IMR-90 (cell line): ENCODE measurements at regions not wholly inside any gene's neighbourhood (a gene's known extent, or its start where the extent isn't known, plus 50 kb on each side); places are given as distances from the start of the nearest gene placed in this dataset.

Experiments used
- BHLHE40 ChIP-seq: fragments of 150-350 bp; IDR thresholded peaks from 2 replicates; pipeline ENCODE4 v1.6.1; 2016; ENCODE audit warnings: mild to moderate bottlenecking, low read depth, low read length
- CHD1 ChIP-seq: IDR thresholded peaks from 2 replicates; pipeline ENCODE4 v1.6.1; 2012; ENCODE audit warnings: low read depth, low read length, improper control_type of control experiment
- CTCF ChIP-seq: conservative IDR thresholded peaks from 2 replicates; pipeline ENCODE4 v1.5.1; 2012; ENCODE audit warnings: mild to moderate bottlenecking, low read depth, low read length, improper control_type of control experiment
- MAZ ChIP-seq: IDR thresholded peaks from 2 replicates; pipeline ENCODE4 v1.6.1; 2012; ENCODE audit warnings: low read depth, mild to moderate bottlenecking, low read length, improper control_type of control experiment, moderate library complexity, borderline replicate concordance
- MXI1 ChIP-seq: IDR thresholded peaks from 2 replicates; pipeline ENCODE4 v1.6.1; 2012; ENCODE audit warnings: low read depth, mild to moderate bottlenecking, low read length, moderate library complexity, borderline replicate concordance
- POLR2A ChIP-seq: IDR thresholded peaks from 2 replicates; pipeline ENCODE4 v1.6.1; 2012; ENCODE audit warnings: mild to moderate bottlenecking, low read depth, low read length
- RAD21 ChIP-seq: IDR thresholded peaks from 2 replicates; pipeline ENCODE4 v1.6.1; 2012; ENCODE audit warnings: low read length, improper control_type of control experiment
- RFX5 ChIP-seq: IDR thresholded peaks from 2 replicates; pipeline ENCODE4 v1.8.0; 2012; ENCODE audit warnings: low read depth, mild to moderate bottlenecking, low read length, moderate library complexity

- no peak for TF ChIP-seq CTCF
- no peak for TF ChIP-seq BHLHE40
- TF ChIP-seq RAD21 = no peak
- TF ChIP-seq POLR2A = no peak
- TF ChIP-seq MAZ = no peak
- no peak for TF ChIP-seq RFX5
- TF ChIP-seq MXI1 = no peak
- TF ChIP-seq CHD1 = no peak
Measured at GRCh38 chr2:118720866-118721265, 126.6 kb downstream of the EN1 start.
